CD14-positive monocyte (primary cell): ENCODE measurements at regions not wholly inside any gene's neighbourhood (a gene's known extent, or its start where the extent isn't known, plus 50 kb on each side); places are given as distances from the start of the nearest gene placed in this dataset.
A peak's percentile ranks its signal among the peaks of the same experiment; 100 is the strongest.

ENCODE experiments used
- DNase-seq, 3 donors: peaks; one replicate each; pipeline ENCODE4 v3.0.0-alpha.2; 2011 to 2022
- H2AFZ ChIP-seq: 2 replicates; pipeline ENCODE4 v1.6.0; 2012; ENCODE audit warnings: mild to moderate bottlenecking, low read depth, low read length, inconsistent platforms; ENCODE audit not compliant: insufficient read depth, poor library complexity, severe bottlenecking
- H3K27ac ChIP-seq, 2 donors: 1 replicate in 1 of 2; 2 replicates in 1 of 2; pipeline ENCODE4 v1.5.1; 2012 to 2013; ENCODE audit warnings: low read length in 2 of 2, control low read depth in 1 of 2, inconsistent platforms in 1 of 2, low read depth in 1 of 2, mild to moderate bottlenecking in 1 of 2
- H3K27me3 ChIP-seq, 2 donors: one replicate each; pipeline versions ENCODE4 v1.6.0 to v1.6.1; 2011 to 2013; ENCODE audit warnings: low read length in 2 of 2; ENCODE audit not compliant: control insufficient read depth in 2 of 2, insufficient read depth in 2 of 2
- H3K36me3 ChIP-seq, 2 donors: replicated peaks in 1 of 2; 1 replicate in 1 of 2; 2 replicates in 1 of 2; pipeline versions ENCODE4 v1.5.1 to v1.6.1; 2012 to 2013; ENCODE audit warnings: low read length in 2 of 2, control low read depth in 1 of 2, inconsistent platforms in 1 of 2, mild to moderate bottlenecking in 1 of 2; ENCODE audit not compliant: insufficient read depth in 2 of 2, control insufficient read depth in 1 of 2
- H3K4me1 ChIP-seq, 2 donors: 1 replicate in 1 of 2; 2 replicates in 1 of 2; pipeline versions ENCODE4 v1.5.1 to v1.6.1; 2012 to 2013; ENCODE audit warnings: low read length in 2 of 2, control low read depth in 1 of 2, inconsistent platforms in 1 of 2, mild to moderate bottlenecking in 1 of 2, moderate library complexity in 1 of 2; ENCODE audit not compliant: insufficient read depth in 2 of 2, control insufficient read depth in 1 of 2
- H3K4me2 ChIP-seq: replicated peaks from 2 replicates; pipeline ENCODE3; 2012; ENCODE audit warnings: low read length, moderate library complexity, mild to moderate bottlenecking; ENCODE audit not compliant: poor library complexity, severe bottlenecking; ENCODE audit errors: extremely low read depth
- H3K4me3 ChIP-seq, 3 experiments: fragments of 200-600 bp in 1 of 3; sonication (generic) in 1 of 3; replicated peaks in 1 of 3; 1 replicate in 2 of 3; 2 replicates in 1 of 3; pipeline ENCODE4 v1.5.1; 2011 to 2013; ENCODE audit warnings: low read length in 3 of 3, mild to moderate bottlenecking in 3 of 3, control low read depth in 2 of 3, low read depth in 2 of 3, inconsistent platforms in 1 of 3, moderate library complexity in 1 of 3
- H3K79me2 ChIP-seq: 2 replicates; pipeline ENCODE4 v1.6.0; 2012; ENCODE audit warnings: mild to moderate bottlenecking, control low read depth, inconsistent platforms, low read length, moderate library complexity; ENCODE audit not compliant: insufficient read depth
- H3K9ac ChIP-seq: 2 replicates; pipeline ENCODE4 v1.6.0; 2017; ENCODE audit warnings: low read length, mild to moderate bottlenecking; ENCODE audit not compliant: insufficient read depth, poor library complexity, severe bottlenecking
- H3K9me3 ChIP-seq, 2 donors: replicated peaks in 1 of 2; 1 replicate in 1 of 2; 2 replicates in 1 of 2; pipeline versions ENCODE4 v1.5.1 to v1.6.1; 2012 to 2013; ENCODE audit warnings: low read length in 2 of 2, control low read depth in 1 of 2; ENCODE audit not compliant: control insufficient read depth in 1 of 2, insufficient read depth in 1 of 2
- H4K20me1 ChIP-seq: 2 replicates; pipeline ENCODE4 v1.6.0; 2012; ENCODE audit warnings: mild to moderate bottlenecking, low read length, control low read depth, moderate library complexity; ENCODE audit not compliant: insufficient read depth
- H3K27ac Mint-ChIP-seq, 7 donors: one replicate each; pipeline ENCODE4 v1.8.0; 2020; ENCODE audit warnings: mild to moderate bottlenecking in 7 of 7, mixed read lengths in 7 of 7, moderate library complexity in 6 of 7, inconsistent platforms in 2 of 7
- H3K27me3 Mint-ChIP-seq, 3 donors: one replicate each; pipeline ENCODE4 v1.8.0; 2021 to 2022; ENCODE audit warnings: low read depth in 3 of 3, mild to moderate bottlenecking in 3 of 3, mixed read lengths in 3 of 3, moderate library complexity in 3 of 3, inconsistent platforms in 1 of 3
- H3K36me3 Mint-ChIP-seq, 2 donors: one replicate each; pipeline ENCODE4 v1.8.0; 2020; ENCODE audit warnings: mixed read lengths in 2 of 2, inconsistent platforms in 1 of 2, mild to moderate bottlenecking in 1 of 2
- H3K4me1 Mint-ChIP-seq: one replicate; pipeline ENCODE4 v1.8.0; 2020; ENCODE audit warnings: mild to moderate bottlenecking, mixed read lengths
- H3K4me3 Mint-ChIP-seq, 2 donors: one replicate each; pipeline ENCODE4 v1.8.0; 2020; ENCODE audit warnings: mild to moderate bottlenecking in 2 of 2, mixed read lengths in 2 of 2, moderate library complexity in 1 of 2
- H3K9me3 Mint-ChIP-seq, 7 donors: one replicate each; pipeline ENCODE4 v1.8.0; 2020 to 2022; ENCODE audit warnings: mixed read lengths in 7 of 7, mild to moderate bottlenecking in 6 of 7, moderate library complexity in 6 of 7, inconsistent platforms in 2 of 7
- WGBS: methylation state at CpG from one replicate; pipeline ENCODE4 v1.1.5; 2013; ENCODE audit warnings: missing lambda C conversion rate; ENCODE audit not compliant: insufficient coverage; 5-methylcytosine and 5-hydroxymethylcytosine counted together
- intact Hi-C, 2 donors: fragments of 100-400 bp; cut with micrococcal nuclease; formaldehyde crosslinking; loops; one replicate each; pipeline versions ENCODE4 v1.15.0 to v1.15.1; 2023
- TF ChIP-seq, protein P1 (sequence below): fragments of 200-600 bp; IDR thresholded peaks from one replicate; pipeline ENCODE4 v1.8.0; 2022; ENCODE audit warnings: antibody characterized with exemption, mild to moderate bottlenecking

DNA sequence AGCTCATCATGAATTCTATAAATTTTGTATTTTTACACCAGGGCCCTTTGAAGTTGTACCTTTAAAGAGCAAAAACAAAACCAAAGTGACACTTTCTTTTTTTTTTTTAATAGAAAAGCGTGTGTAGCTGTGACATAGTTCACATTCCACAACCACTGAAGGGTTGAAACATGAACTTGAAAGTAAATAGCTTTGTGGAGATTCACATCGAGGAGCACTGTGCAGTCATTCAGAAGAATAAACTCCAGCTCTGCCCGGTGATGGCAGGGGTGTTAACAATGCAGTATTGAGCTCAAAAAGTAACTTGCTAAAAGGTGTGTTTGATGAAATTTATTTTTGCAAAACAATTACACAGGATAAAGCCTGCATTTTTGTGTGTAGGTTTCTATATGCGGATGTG is 1166.2 kb downstream of the TBC1D22A start:
- Mint-ChIP-seq H3K4me3 (no peak overlapping the region), H3K27me3 (peaks cover 0 to 6% (median 2%) of the 10 kb centered on the region in 3 donors), H3K4me1 (no peaks in the 10 kb centered on the region), H3K27ac (no peak overlapping the region), H3K36me3 (no peaks in the 10 kb centered on the region), H3K9me3 (peaks cover 19 to 35% (median 25%) of the 10 kb centered on the region in 7 donors)
- H3K4me3 ChIP-seq = no peak overlapping the region
- intact Hi-C loops = no loop called here
- TF ChIP-seq, protein P1, sequence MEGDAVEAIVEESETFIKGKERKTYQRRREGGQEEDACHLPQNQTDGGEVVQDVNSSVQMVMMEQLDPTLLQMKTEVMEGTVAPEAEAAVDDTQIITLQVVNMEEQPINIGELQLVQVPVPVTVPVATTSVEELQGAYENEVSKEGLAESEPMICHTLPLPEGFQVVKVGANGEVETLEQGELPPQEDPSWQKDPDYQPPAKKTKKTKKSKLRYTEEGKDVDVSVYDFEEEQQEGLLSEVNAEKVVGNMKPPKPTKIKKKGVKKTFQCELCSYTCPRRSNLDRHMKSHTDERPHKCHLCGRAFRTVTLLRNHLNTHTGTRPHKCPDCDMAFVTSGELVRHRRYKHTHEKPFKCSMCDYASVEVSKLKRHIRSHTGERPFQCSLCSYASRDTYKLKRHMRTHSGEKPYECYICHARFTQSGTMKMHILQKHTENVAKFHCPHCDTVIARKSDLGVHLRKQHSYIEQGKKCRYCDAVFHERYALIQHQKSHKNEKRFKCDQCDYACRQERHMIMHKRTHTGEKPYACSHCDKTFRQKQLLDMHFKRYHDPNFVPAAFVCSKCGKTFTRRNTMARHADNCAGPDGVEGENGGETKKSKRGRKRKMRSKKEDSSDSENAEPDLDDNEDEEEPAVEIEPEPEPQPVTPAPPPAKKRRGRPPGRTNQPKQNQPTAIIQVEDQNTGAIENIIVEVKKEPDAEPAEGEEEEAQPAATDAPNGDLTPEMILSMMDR = no peak
- DNase-seq = no peak
- WGBS = 83% methylated on average over 3 of the region's 4 CpGs
- H3K4me1 ChIP-seq = no peaks in the 10 kb centered on the region
- H3K4me2 ChIP-seq = no peak overlapping the region
- no peaks in the 10 kb centered on the region for H3K27me3 ChIP-seq
- H3K79me2 ChIP-seq = no peaks in the 10 kb centered on the region
- H3K36me3 ChIP-seq = no peaks in the 10 kb centered on the region
- H3K27ac ChIP-seq = no peak overlapping the region
- H3K9ac ChIP-seq = no peak overlapping the region
- H3K9me3 ChIP-seq = peaks cover 16 to 40% of the 10 kb centered on the region in 2 donors
- H2AFZ ChIP-seq = no peak overlapping the region
- H4K20me1 ChIP-seq = no peaks in the 10 kb centered on the region

DNA sequence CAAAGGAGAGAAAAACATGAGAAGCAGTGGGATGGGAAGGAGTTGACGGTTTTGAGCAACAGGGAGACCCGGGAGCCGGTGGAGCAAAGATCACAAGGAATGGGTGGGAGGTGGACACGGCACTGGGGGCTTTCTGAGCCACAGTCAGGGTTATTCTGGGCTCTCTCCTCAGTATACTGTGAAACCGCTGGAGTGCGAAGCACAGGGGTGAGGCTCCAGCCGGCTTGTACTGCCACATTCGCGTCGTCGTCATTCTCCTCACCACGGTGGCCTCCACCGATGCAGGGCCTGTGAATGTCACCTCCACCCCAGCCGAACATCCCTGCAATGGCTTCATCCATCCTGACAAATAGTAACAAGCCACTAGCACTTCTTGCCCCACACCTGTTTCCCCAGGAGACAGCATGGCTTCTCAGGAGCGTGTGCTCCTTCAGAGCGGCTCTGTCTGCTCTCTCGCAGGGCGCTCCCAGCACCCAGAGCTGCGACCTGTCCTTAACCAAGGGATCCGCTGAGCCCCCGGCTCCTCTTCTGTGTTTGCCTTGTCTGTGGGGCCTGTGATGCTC is 1165.3 kb downstream of the TBC1D22A start:
- Histone ChIP-seq H3K4me1 (no peaks in the 10 kb centered on the region), H3K9ac (no peak overlapping the region), H4K20me1 (no peaks in the 10 kb centered on the region), H3K79me2 (no peaks in the 10 kb centered on the region), H3K36me3 (no peaks in the 10 kb centered on the region), H3K9me3 (peaks cover 11 to 40% of the 10 kb centered on the region in 2 donors), H3K27me3 (no peaks in the 10 kb centered on the region), H3K4me3 (no peak overlapping the region), H3K4me2 (no peak overlapping the region), H2AFZ (no peak overlapping the region), H3K27ac (no peak overlapping the region)
- Mint-ChIP-seq H3K27me3 (peaks cover 0 to 6% (median 5%) of the 10 kb centered on the region in 3 donors), H3K27ac (peak overlapping the region in 1 of 7 donors; percentile 31), H3K4me1 (no peaks in the 10 kb centered on the region), H3K4me3 (no peak overlapping the region), H3K36me3 (no peaks in the 10 kb centered on the region), H3K9me3 (peaks cover 14 to 39% (median 26%) of the 10 kb centered on the region in 7 donors)
- no peak for DNase-seq
- WGBS = 92% methylated on average over 17 of the region's 21 CpGs
- intact Hi-C loops = no loop called here
- TF ChIP-seq, protein P1 = no peak
